Peyer's patch (tissue), 4 donors: ENCODE measurements at regions not wholly inside any gene's neighbourhood (a gene's known extent, or its start where the extent isn't known, plus 50 kb on each side); places are given as distances from the start of the nearest gene placed in this dataset.

Source experiments
- DNase-seq, 3 donors: peaks; one replicate each; pipeline ENCODE4 v3.0.0-alpha.2; 2017 to 2019
- H3K27ac ChIP-seq, 4 donors: fragments of 200-600 bp; sonication (generic); one replicate each; pipeline ENCODE4 v1.5.1; 2016 to 2019
- H3K27me3 ChIP-seq, 2 donors: fragments of 200-600 bp; sonication (generic); one replicate each; pipeline ENCODE4 v1.5.1; 2019
- H3K36me3 ChIP-seq, 3 donors: fragments of 200-600 bp; sonication (generic); one replicate each; pipeline ENCODE4 v1.5.1; 2016 to 2019
- H3K4me1 ChIP-seq, 4 donors: fragments of 200-600 bp; sonication (generic); one replicate each; pipeline ENCODE4 v1.5.1; 2016 to 2019
- H3K4me3 ChIP-seq, 4 donors: fragments of 200-600 bp; sonication (generic); 1 replicate in 3 of 4; 2 replicates in 1 of 4; pipeline ENCODE4 v1.5.1; 2016 to 2019; ENCODE audit warnings: mild to moderate bottlenecking in 1 of 4
- H3K9me3 ChIP-seq, 4 donors: fragments of 200-600 bp; sonication (generic); one replicate each; pipeline ENCODE4 v1.5.1; 2016 to 2019; ENCODE audit warnings: mild to moderate bottlenecking in 1 of 4
- CTCF ChIP-seq, 6 experiments: fragments of 450-650 bp in 4 of 6; fragments of 200-600 bp in 2 of 6; sonication (generic) in 1 of 6; IDR thresholded peaks; one replicate each; pipeline ENCODE4 v1.5.1; 2017 to 2019; ENCODE audit warnings: antibody characterized with exemption in 6 of 6, mild to moderate bottlenecking in 3 of 6, moderate library complexity in 1 of 6
- POLR2A ChIP-seq, 2 donors: fragments of 450-650 bp; IDR thresholded peaks; one replicate each; pipeline ENCODE4 v1.5.1; 2017; ENCODE audit warnings: antibody characterized with exemption in 2 of 2, mild to moderate bottlenecking in 2 of 2, moderate library complexity in 2 of 2

GRCh38 chr13:38024431-38024830 is 154.9 kb upstream of the TRPC4 start:
- no peak overlapping the region for H3K27ac ChIP-seq
- no peak for DNase-seq
- no peaks in the 10 kb centered on the region for H3K4me1 ChIP-seq
- H3K4me3 ChIP-seq, result no peak overlapping the region
- no peaks in the 10 kb centered on the region for H3K27me3 ChIP-seq
- no peaks in the 10 kb centered on the region for H3K9me3 ChIP-seq
- no peak for TF ChIP-seq CTCF (IDR thresholded peaks at IDR 0.05)
- no peak for TF ChIP-seq POLR2A (IDR thresholded peaks at IDR 0.05)
- H3K36me3 ChIP-seq, result no peaks in the 10 kb centered on the region

- Histone ChIP-seq H3K4me1 (no peaks in the 10 kb centered on the region), H3K36me3 (no peaks in the 10 kb centered on the region), H3K4me3 (no peak overlapping the region), H3K9me3 (peaks cover 0 to 8% (median 0%) of the 10 kb centered on the region in 4 donors), H3K27ac (no peak overlapping the region), H3K27me3 (no peaks in the 10 kb centered on the region)
- no peak for DNase-seq
- TF ChIP-seq CTCF (IDR thresholded peaks at IDR 0.05) (no peak), POLR2A (IDR thresholded peaks at IDR 0.05) (no peak)
These were observed 147.7 kb upstream of the TRPC4 start for GRCh38 chr13:38017320-38017719.

GRCh38 chr13:38013676-38014075 is 144.1 kb upstream of the TRPC4 start:
- H3K36me3 ChIP-seq, result no peaks in the 10 kb centered on the region
- no peaks in the 10 kb centered on the region for H3K27me3 ChIP-seq
- TF ChIP-seq CTCF (IDR thresholded peaks at IDR 0.05), result no peak
- TF ChIP-seq POLR2A (IDR thresholded peaks at IDR 0.05), result no peak
- no peaks in the 10 kb centered on the region for H3K4me1 ChIP-seq
- no peak overlapping the region for H3K27ac ChIP-seq
- H3K4me3 ChIP-seq, result no peak overlapping the region
- DNase-seq, result no peak
- H3K9me3 ChIP-seq, result peaks cover 0 to 5% (median 0%) of the 10 kb centered on the region in 4 donors

- peaks cover 0 to 5% (median 0%) of the 10 kb centered on the region in 4 donors for H3K9me3 ChIP-seq
- no peaks in the 10 kb centered on the region for H3K4me1 ChIP-seq
- TF ChIP-seq POLR2A (IDR thresholded peaks at IDR 0.05) (no peak), CTCF (IDR thresholded peaks at IDR 0.05) (no peak)
- H3K36me3 ChIP-seq, result no peaks in the 10 kb centered on the region
- H3K27ac ChIP-seq, result no peak overlapping the region
- DNase-seq, result no peak
- no peak overlapping the region for H3K4me3 ChIP-seq
- no peaks in the 10 kb centered on the region for H3K27me3 ChIP-seq
These were observed 142.5 kb upstream of the TRPC4 start for GRCh38 chr13:38012096-38012495.

- no peak overlapping the region for H3K4me3 ChIP-seq
- H3K27me3 ChIP-seq, result no peaks in the 10 kb centered on the region
- peaks cover 0 to under 1% (median 0%) of the 10 kb centered on the region in 4 donors for H3K9me3 ChIP-seq
- DNase-seq, result no peak
- H3K36me3 ChIP-seq, result no peaks in the 10 kb centered on the region
- H3K27ac ChIP-seq, result no peak overlapping the region
- TF ChIP-seq CTCF (IDR thresholded peaks at IDR 0.05) (no peak), POLR2A (IDR thresholded peaks at IDR 0.05) (no peak)
- H3K4me1 ChIP-seq, result no peaks in the 10 kb centered on the region
These were observed 139.1 kb upstream of the TRPC4 start for GRCh38 chr13:38008636-38009035.

- no peak for TF ChIP-seq CTCF (IDR thresholded peaks at IDR 0.05)
- TF ChIP-seq POLR2A (IDR thresholded peaks at IDR 0.05), result no peak
- Histone ChIP-seq H3K4me1 (no peaks in the 10 kb centered on the region), H3K27ac (no peak overlapping the region), H3K36me3 (no peaks in the 10 kb centered on the region), H3K4me3 (no peak overlapping the region), H3K9me3 (no peaks in the 10 kb centered on the region), H3K27me3 (no peaks in the 10 kb centered on the region)
- no peak for DNase-seq
These were observed 133.0 kb upstream of the TRPC4 start for GRCh38 chr13:38002606-38003005.
